GM12878 (cell line): ENCODE measurements at regions not wholly inside any gene's neighbourhood (a gene's known extent, or its start where the extent isn't known, plus 50 kb on each side); places are given as distances from the start of the nearest gene placed in this dataset.

Source experiments
- ATAC-seq: fragments of 200-7000 bp; cut with Tn5 transposase; 3 replicates; pipeline ENCODE4 v1.9.1; 2020; ENCODE audit warnings: mild to moderate bottlenecking, moderate library complexity
- BruUV-seq: library from RNA; stranded (reverse); fragments of 400-500 nt; replicated peaks from 2 replicates; lab custom pipeline; 2021; lab: Mats Ljungman, UMichigan
- CTCF ChIA-PET: fragments of 300-600 bp; sonication (Branson Sonifier 250); formaldehyde crosslinking; extraction: SDS; loops from one replicate; lab custom pipeline; 2021; ENCODE audit warnings: inconsistent platforms; lab: Yijun Ruan, JAX
- POLR2A ChIA-PET: fragments of 350-600 bp; formaldehyde crosslinking; extraction: SDS; loops from one replicate; lab custom pipeline; 2021; ENCODE audit warnings: inconsistent platforms; lab: Charles Lee
- RAD21 ChIA-PET: fragments of 300-600 bp; sonication (Branson Sonifier 250); formaldehyde crosslinking; loops from one replicate; lab custom pipeline; 2023; ENCODE audit warnings: antibody characterized with exemption; ENCODE audit not compliant: unreplicated experiment; lab: Charles Lee
- SMC1A ChIA-PET: fragments of 300-600 bp; sonication (Branson Sonifier 250); formaldehyde crosslinking; loops from one replicate; lab custom pipeline; 2023; ENCODE audit not compliant: unreplicated experiment, uncharacterized antibody; lab: Charles Lee
- DNase-seq: peaks from one replicate; pipeline ENCODE4 v3.0.0-alpha.2; 2011; ENCODE audit warnings: low read depth, low spot score
- FAIRE-seq: peaks from 3 replicates; lab custom pipeline; 2011; peaks lifted over from hg19 to GRCh38; lab: Jason Lieb, UNC
- H2AFZ ChIP-seq: 2 replicates; pipeline ENCODE4 v1.6.0; 2011; ENCODE audit warnings: low read depth, low read length, control low read depth; ENCODE audit not compliant: control insufficient read depth
- H3K27ac ChIP-seq: 2 replicates; pipeline ENCODE4 v1.5.1; 2011; ENCODE audit warnings: control low read depth; ENCODE audit not compliant: control insufficient read depth, insufficient read depth
- H3K27me3 ChIP-seq, 2 experiments: replicated peaks in 1 of 2; 2 replicates each; pipeline versions ENCODE4 v1.6.0 to v1.6.1; 2011; ENCODE audit warnings: low read length in 1 of 2; ENCODE audit not compliant: control insufficient read depth in 2 of 2, insufficient read depth in 2 of 2
- H3K36me3 ChIP-seq, 2 experiments: 2 replicates each; pipeline ENCODE4 v1.5.1; 2011; ENCODE audit warnings: low read length in 1 of 2; ENCODE audit not compliant: control insufficient read depth in 2 of 2, insufficient read depth in 2 of 2
- H3K4me1 ChIP-seq: 2 replicates; pipeline ENCODE4 v1.6.1; 2011; ENCODE audit warnings: mild to moderate bottlenecking, low read length, moderate library complexity, mixed read lengths; ENCODE audit not compliant: control insufficient read depth, insufficient read depth
- H3K4me2 ChIP-seq: 2 replicates; pipeline ENCODE4 v1.6.0; 2011; ENCODE audit warnings: control low read depth; ENCODE audit not compliant: control insufficient read depth, insufficient read depth
- H3K4me3 ChIP-seq: fragments of 200-600 bp; sonication (generic); 2 replicates; pipeline ENCODE4 v1.5.1; 2016
- H3K79me2 ChIP-seq: 2 replicates; pipeline ENCODE4 v1.6.0; 2011; ENCODE audit warnings: low read length; ENCODE audit not compliant: control insufficient read depth, insufficient read depth
- H3K9ac ChIP-seq: 2 replicates; pipeline ENCODE4 v1.8.0; 2011; ENCODE audit warnings: low read length, control low read depth, mixed read lengths; ENCODE audit not compliant: control insufficient read depth, insufficient read depth
- H3K9me3 ChIP-seq: replicated peaks from 3 replicates; pipeline ENCODE4 v1.5.1; 2011; ENCODE audit warnings: mild to moderate bottlenecking, low read length; ENCODE audit not compliant: control insufficient read depth, insufficient read depth
- H4K20me1 ChIP-seq: 2 replicates; pipeline ENCODE4 v1.6.0; 2011; ENCODE audit not compliant: control insufficient read depth, insufficient read depth
- BRCA1 ChIP-seq: IDR thresholded peaks from 2 replicates; pipeline ENCODE4 v1.6.1; 2011; ENCODE audit warnings: low read depth, low read length, improper control_type of control experiment
- GATAD2B ChIP-seq: fragments of 450-650 bp; conservative IDR thresholded peaks from 2 replicates; pipeline ENCODE4 v1.6.1; 2017; ENCODE audit warnings: low read depth, mild to moderate bottlenecking, moderate library complexity
- HDAC6 ChIP-seq: fragments of 200-600 bp; sonication (generic); IDR thresholded peaks from one replicate; pipeline ENCODE4 v1.8.0; 2017; ENCODE audit warnings: antibody characterized with exemption; ENCODE audit not compliant: unreplicated experiment
- IRF3 ChIP-seq: fragments of 450-650 bp; IDR thresholded peaks from 2 replicates; pipeline ENCODE4 v1.6.1; 2014; ENCODE audit warnings: mild to moderate bottlenecking
- MTA2 ChIP-seq: fragments of 450-650 bp; IDR thresholded peaks from 2 replicates; pipeline ENCODE4 v1.6.1; 2016; ENCODE audit warnings: low read depth, mild to moderate bottlenecking, moderate library complexity
- NFYB ChIP-seq: IDR thresholded peaks from 2 replicates; pipeline ENCODE4 v1.6.1; 2011; ENCODE audit warnings: low read depth, mild to moderate bottlenecking, low read length, improper control_type of control experiment, moderate library complexity; ENCODE audit not compliant: insufficient read depth
- STAT1 ChIP-seq: fragments of 450-650 bp; conservative IDR thresholded peaks from 2 replicates; pipeline ENCODE4 v1.6.1; 2014; ENCODE audit warnings: antibody characterized with exemption, mild to moderate bottlenecking
- WGBS: methylation state at CpG from one replicate; pipeline ENCODE4 v1.1.6; 2016; ENCODE audit warnings: low lambda C conversion rate; ENCODE audit not compliant: insufficient replicate concordance, insufficient coverage; ENCODE audit errors: missing lambda C conversion rate; 5-methylcytosine and 5-hydroxymethylcytosine counted together
- in situ Hi-C: fragments of 300-500 bp; cut with MboI; formaldehyde crosslinking; loops from 9 replicates; pipeline ENCODE4 v1.14.3; 2018; ENCODE audit warnings: mixed read lengths
- intact Hi-C: fragments of 100-400 bp; cut with micrococcal nuclease; formaldehyde crosslinking; loops from one replicate; pipeline ENCODE4 v1.14.2; 2022; ENCODE audit not compliant: unreplicated experiment

- Histone ChIP-seq H3K4me1 (no peaks in the 10 kb centered on the region), H3K36me3 (no peaks in the 10 kb centered on the region), H3K79me2 (no peaks in the 10 kb centered on the region), H3K9ac (no peak overlapping the region), H3K4me2 (no peak overlapping the region), H3K4me3 (no peak overlapping the region), H2AFZ (no peak overlapping the region), H3K27ac (no peak overlapping the region), H3K27me3 (no peaks in the 10 kb centered on the region), H4K20me1 (no peaks in the 10 kb centered on the region), H3K9me3 (no peaks in the 10 kb centered on the region; the same call in 2 of the 3 replicates)
- BruUV-seq = no TSS peak
- RAD21 ChIA-PET = no interaction called here
- no peak for DNase-seq
- CTCF ChIA-PET = interaction anchor here (0.7 to 1.0 kb wide), 2 partner anchors 25 to 1853 kb away, joined by 3 read pairs; no protein-coding TSS in a partner anchor
- 49% methylated on average over 3 of the region's 3 CpGs for WGBS
- POLR2A ChIA-PET = no interaction called here
- in situ Hi-C loops = no loop called here
- ATAC-seq = no peak
- FAIRE-seq = no peak
- TF ChIP-seq IRF3 (no peak), MTA2 (no peak), GATAD2B (no peak), STAT1 (no peak), HDAC6 (no peak), BRCA1 (no peak), NFYB (no peak)
- intact Hi-C loops = no loop called here
- SMC1A ChIA-PET = no interaction called here
These were observed 68.5 kb upstream of the BARX2 start for GRCh38 chr11:129307162-129307561.
